ENCODE measurements at regions not wholly inside any gene's neighbourhood (a gene's known extent, or its start where the extent isn't known, plus 50 kb on each side); places are given as distances from the start of the nearest gene placed in this dataset.

DNA sequence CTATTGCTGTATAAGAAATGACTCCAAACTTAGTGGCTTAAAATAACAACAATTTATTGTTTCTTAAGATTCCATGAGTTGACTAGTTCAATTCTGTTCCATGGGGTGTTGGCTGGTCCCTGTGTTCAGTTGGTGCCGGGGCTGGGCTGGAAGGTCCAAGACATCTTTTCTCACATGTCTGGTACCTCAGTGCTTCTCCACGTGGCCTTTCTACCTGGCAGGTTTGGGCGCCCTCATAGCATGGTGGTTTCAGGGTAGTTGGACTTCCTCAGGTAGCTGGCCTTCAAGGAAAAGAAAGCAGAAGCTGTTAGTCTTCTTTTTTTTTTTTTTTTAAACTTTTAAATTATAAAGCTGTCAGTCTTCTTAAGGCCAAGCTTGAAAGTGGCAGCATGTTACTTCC, 104.6 kb upstream of the LIMCH1 start:
- intact Hi-C loops (cut with micrococcal nuclease; ENCODE audit: unreplicated experiment), result no loop called here
- in situ Hi-C loops (cut with HindIII; ENCODE audit: low pct_unique_long_range_greater_than_20kb, low sequenced_read_pairs), result no loop called here
- Histone ChIP-seq H3K4me3 (ENCODE audit: low read depth in 2 of 2, low read length in 2 of 2) (no peak overlapping the region), H3K27ac (ENCODE audit: low read length) (no peak overlapping the region), H3K4me1 (ENCODE audit: control insufficient read depth, insufficient read depth, low read length) (no peaks in the 10 kb centered on the region), H3K9me3 (ENCODE audit: control insufficient read depth, insufficient read depth, low read depth, low read length) (no peaks in the 10 kb centered on the region), H3K36me3 (ENCODE audit: control insufficient read depth, insufficient read depth, low read length) (no peaks in the 10 kb centered on the region), H3K27me3 (ENCODE audit: control insufficient read depth, insufficient read depth, low read length) (no peaks in the 10 kb centered on the region)
- no peak for TF ChIP-seq TCF7L2 (IDR thresholded peaks at IDR 0.05; ENCODE audit: low read depth, low read length)
- TF ChIP-seq POLR2AphosphoS5 (IDR thresholded peaks at IDR 0.05; ENCODE audit: low read depth, low read length), result no peak
- TF ChIP-seq, protein P1, sequence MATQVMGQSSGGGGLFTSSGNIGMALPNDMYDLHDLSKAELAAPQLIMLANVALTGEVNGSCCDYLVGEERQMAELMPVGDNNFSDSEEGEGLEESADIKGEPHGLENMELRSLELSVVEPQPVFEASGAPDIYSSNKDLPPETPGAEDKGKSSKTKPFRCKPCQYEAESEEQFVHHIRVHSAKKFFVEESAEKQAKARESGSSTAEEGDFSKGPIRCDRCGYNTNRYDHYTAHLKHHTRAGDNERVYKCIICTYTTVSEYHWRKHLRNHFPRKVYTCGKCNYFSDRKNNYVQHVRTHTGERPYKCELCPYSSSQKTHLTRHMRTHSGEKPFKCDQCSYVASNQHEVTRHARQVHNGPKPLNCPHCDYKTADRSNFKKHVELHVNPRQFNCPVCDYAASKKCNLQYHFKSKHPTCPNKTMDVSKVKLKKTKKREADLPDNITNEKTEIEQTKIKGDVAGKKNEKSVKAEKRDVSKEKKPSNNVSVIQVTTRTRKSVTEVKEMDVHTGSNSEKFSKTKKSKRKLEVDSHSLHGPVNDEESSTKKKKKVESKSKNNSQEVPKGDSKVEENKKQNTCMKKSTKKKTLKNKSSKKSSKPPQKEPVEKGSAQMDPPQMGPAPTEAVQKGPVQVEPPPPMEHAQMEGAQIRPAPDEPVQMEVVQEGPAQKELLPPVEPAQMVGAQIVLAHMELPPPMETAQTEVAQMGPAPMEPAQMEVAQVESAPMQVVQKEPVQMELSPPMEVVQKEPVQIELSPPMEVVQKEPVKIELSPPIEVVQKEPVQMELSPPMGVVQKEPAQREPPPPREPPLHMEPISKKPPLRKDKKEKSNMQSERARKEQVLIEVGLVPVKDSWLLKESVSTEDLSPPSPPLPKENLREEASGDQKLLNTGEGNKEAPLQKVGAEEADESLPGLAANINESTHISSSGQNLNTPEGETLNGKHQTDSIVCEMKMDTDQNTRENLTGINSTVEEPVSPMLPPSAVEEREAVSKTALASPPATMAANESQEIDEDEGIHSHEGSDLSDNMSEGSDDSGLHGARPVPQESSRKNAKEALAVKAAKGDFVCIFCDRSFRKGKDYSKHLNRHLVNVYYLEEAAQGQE (IDR thresholded peaks at IDR 0.05; ENCODE audit: insufficient read depth in 1 of 2, low read depth in 2 of 2, low read length in 1 of 2), result no peak
- no peak for TF ChIP-seq SIN3A (IDR thresholded peaks at IDR 0.05; ENCODE audit: borderline replicate concordance, insufficient read depth, low read depth, low read length)
- TF ChIP-seq, protein P2, sequence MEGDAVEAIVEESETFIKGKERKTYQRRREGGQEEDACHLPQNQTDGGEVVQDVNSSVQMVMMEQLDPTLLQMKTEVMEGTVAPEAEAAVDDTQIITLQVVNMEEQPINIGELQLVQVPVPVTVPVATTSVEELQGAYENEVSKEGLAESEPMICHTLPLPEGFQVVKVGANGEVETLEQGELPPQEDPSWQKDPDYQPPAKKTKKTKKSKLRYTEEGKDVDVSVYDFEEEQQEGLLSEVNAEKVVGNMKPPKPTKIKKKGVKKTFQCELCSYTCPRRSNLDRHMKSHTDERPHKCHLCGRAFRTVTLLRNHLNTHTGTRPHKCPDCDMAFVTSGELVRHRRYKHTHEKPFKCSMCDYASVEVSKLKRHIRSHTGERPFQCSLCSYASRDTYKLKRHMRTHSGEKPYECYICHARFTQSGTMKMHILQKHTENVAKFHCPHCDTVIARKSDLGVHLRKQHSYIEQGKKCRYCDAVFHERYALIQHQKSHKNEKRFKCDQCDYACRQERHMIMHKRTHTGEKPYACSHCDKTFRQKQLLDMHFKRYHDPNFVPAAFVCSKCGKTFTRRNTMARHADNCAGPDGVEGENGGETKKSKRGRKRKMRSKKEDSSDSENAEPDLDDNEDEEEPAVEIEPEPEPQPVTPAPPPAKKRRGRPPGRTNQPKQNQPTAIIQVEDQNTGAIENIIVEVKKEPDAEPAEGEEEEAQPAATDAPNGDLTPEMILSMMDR (IDR thresholded peaks at IDR 0.05), result no peak
- ChIA-PET CTCF (no interaction called here), POLR2A (no interaction called here)
- ATAC-seq (no peak), DNase-seq (ENCODE audit: low read depth, low spot score) (no peak)
- BruUV-seq (replicated peaks), result no TSS peak

GRCh38 chr4:41435510-41435909, 102.4 kb upstream of the LIMCH1 start:
- POLR2A ChIA-PET, result no interaction called here
- in situ Hi-C loops (cut with HindIII; ENCODE audit: low pct_unique_long_range_greater_than_20kb, low sequenced_read_pairs), result no loop called here
- CTCF ChIA-PET, result no interaction called here
- no TSS peak for BruUV-seq (replicated peaks)
- H3K27me3 ChIP-seq (ENCODE audit: control insufficient read depth, insufficient read depth, low read length), result no peaks in the 10 kb centered on the region
- ATAC-seq, result no peak
- no peak for DNase-seq (ENCODE audit: low read depth, low spot score)
- intact Hi-C loops (cut with micrococcal nuclease; ENCODE audit: unreplicated experiment), result no loop called here
- no peaks in the 10 kb centered on the region for H3K36me3 ChIP-seq (ENCODE audit: control insufficient read depth, insufficient read depth, low read length)
- H3K27ac ChIP-seq (ENCODE audit: low read length), result no peak overlapping the region
- H3K4me1 ChIP-seq (ENCODE audit: control insufficient read depth, insufficient read depth, low read length), result no peaks in the 10 kb centered on the region
- H3K4me3 ChIP-seq (ENCODE audit: low read depth in 2 of 2, low read length in 2 of 2), result no peak overlapping the region
- H3K9me3 ChIP-seq (ENCODE audit: control insufficient read depth, insufficient read depth, low read depth, low read length), result no peaks in the 10 kb centered on the region
- no peak for TF ChIP-seq SIN3A (IDR thresholded peaks at IDR 0.05; ENCODE audit: borderline replicate concordance, insufficient read depth, low read depth, low read length)
- TF ChIP-seq POLR2AphosphoS5 (IDR thresholded peaks at IDR 0.05; ENCODE audit: low read depth, low read length), result no peak
- no peak for TF ChIP-seq TCF7L2 (IDR thresholded peaks at IDR 0.05; ENCODE audit: low read depth, low read length)
- TF ChIP-seq, protein P1 (IDR thresholded peaks at IDR 0.05; ENCODE audit: insufficient read depth in 1 of 2, low read depth in 2 of 2, low read length in 1 of 2), result no peak
- TF ChIP-seq, protein P2 (IDR thresholded peaks at IDR 0.05), result no peak

Measured in Panc1 (cell line).